ENCODE measurements at regions not wholly inside any gene's neighbourhood (a gene's known extent, or its start where the extent isn't known, plus 50 kb on each side); places are given as distances from the start of the nearest gene placed in this dataset.
A peak's percentile ranks its signal among the peaks of the same experiment; 100 is the strongest.

DNA sequence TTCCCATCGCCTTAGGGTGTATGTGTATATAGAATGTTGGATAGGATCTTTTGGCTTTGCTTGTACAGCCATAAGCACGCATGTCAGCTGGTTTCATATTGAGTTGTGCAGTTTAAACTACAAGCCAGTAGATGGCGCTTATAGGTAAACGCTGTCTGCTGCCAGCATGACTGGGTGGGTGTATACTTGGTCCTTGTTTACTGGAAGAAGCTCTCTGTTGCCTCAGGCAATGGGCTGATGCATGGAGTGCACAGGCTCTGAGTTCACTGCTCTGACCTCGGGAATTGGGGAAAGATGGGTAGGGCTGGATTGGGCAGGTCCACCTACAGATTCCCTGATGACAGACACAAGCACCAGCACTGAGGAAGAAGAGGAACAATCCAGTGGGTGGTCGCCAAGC is 831.5 kb downstream of the STIM2 start:
- peak; percentile 78 for TF ChIP-seq CTCF (IDR thresholded peaks at IDR 0.05)
- no peak for TF ChIP-seq ZFX (IDR thresholded peaks at IDR 0.05; ENCODE audit: borderline replicate concordance)
